ENCODE measurements at regions not wholly inside any gene's neighbourhood (a gene's known extent, or its start where the extent isn't known, plus 50 kb on each side); places are given as distances from the start of the nearest gene placed in this dataset.

- peak; percentile 45 for DNase-seq (ENCODE audit: low spot score)
- BruUV-seq (replicated peaks), result no TSS peak
- intact Hi-C loops (cut with micrococcal nuclease; ENCODE audit: unreplicated experiment), result no loop called here
- ChIA-PET POLR2A (ENCODE audit: low non-redundant PET) (no interaction called here), CTCF (no interaction called here)
- TF ChIP-seq EZH2 (IDR thresholded peaks at IDR 0.05; ENCODE audit: borderline replicate concordance, low read depth, low read length, poor library complexity, severe bottlenecking), result no peak
- no peak for TF ChIP-seq CTCF (conservative IDR thresholded peaks at IDR 0.05; ENCODE audit: low read depth, low read length)
- H3K9me3 ChIP-seq (ENCODE audit: low read depth, low read length, poor library complexity, severe bottlenecking), result no peaks in the 10 kb centered on the region
- H3K4me1 ChIP-seq (ENCODE audit: insufficient read depth, low read length, poor library complexity, severe bottlenecking), result peaks cover 10% of the 10 kb centered on the region
- H3K27ac ChIP-seq (ENCODE audit: low read depth, low read length, poor library complexity, severe bottlenecking), result no peak overlapping the region
- H3K36me3 ChIP-seq (ENCODE audit: insufficient read depth, low read length, poor library complexity, severe bottlenecking), result no peaks in the 10 kb centered on the region
- no peak overlapping the region for H3K4me3 ChIP-seq (ENCODE audit: low read depth, low read length, poor library complexity, severe bottlenecking)
- no peaks in the 10 kb centered on the region for H3K27me3 ChIP-seq (replicated peaks; ENCODE audit: insufficient read depth, low read depth, low read length, poor library complexity)
Measured at GRCh38 chr13:85694992-85695391, 104.2 kb downstream of the SLITRK6 start.

- TF ChIP-seq CTCF (conservative IDR thresholded peaks at IDR 0.05; ENCODE audit: low read depth, low read length), result no peak
- TF ChIP-seq EZH2 (IDR thresholded peaks at IDR 0.05; ENCODE audit: borderline replicate concordance, low read depth, low read length, poor library complexity, severe bottlenecking), result no peak
- peak; percentile 46 for DNase-seq (ENCODE audit: low spot score)
- no peaks in the 10 kb centered on the region for H3K9me3 ChIP-seq (ENCODE audit: low read depth, low read length, poor library complexity, severe bottlenecking)
- ChIA-PET CTCF (no interaction called here), POLR2A (ENCODE audit: low non-redundant PET) (interaction anchor here (0.7 kb wide), 1 partner anchor 1038 kb away, joined by 4 read pairs; no protein-coding TSS in a partner anchor)
- H3K4me1 ChIP-seq (ENCODE audit: insufficient read depth, low read length, poor library complexity, severe bottlenecking), result peaks cover 10% of the 10 kb centered on the region
- H3K36me3 ChIP-seq (ENCODE audit: insufficient read depth, low read length, poor library complexity, severe bottlenecking), result no peaks in the 10 kb centered on the region
- BruUV-seq (replicated peaks), result no TSS peak
- no peak overlapping the region for H3K27ac ChIP-seq (ENCODE audit: low read depth, low read length, poor library complexity, severe bottlenecking)
- H3K27me3 ChIP-seq (replicated peaks; ENCODE audit: insufficient read depth, low read depth, low read length, poor library complexity), result no peaks in the 10 kb centered on the region
- intact Hi-C loops (cut with micrococcal nuclease; ENCODE audit: unreplicated experiment), result no loop called here
- no peak overlapping the region for H3K4me3 ChIP-seq (ENCODE audit: low read depth, low read length, poor library complexity, severe bottlenecking)
Measured at GRCh38 chr13:85693889-85694511, 105.2 kb downstream of the SLITRK6 start.

GRCh38 chr13:85690368-85690767 lies 108.9 kb downstream of the SLITRK6 start:
- no TSS peak for BruUV-seq (replicated peaks)
- Histone ChIP-seq H3K27ac (ENCODE audit: low read depth, low read length, poor library complexity, severe bottlenecking) (no peak overlapping the region), H3K27me3 (replicated peaks; ENCODE audit: insufficient read depth, low read depth, low read length, poor library complexity) (no peaks in the 10 kb centered on the region), H3K36me3 (ENCODE audit: insufficient read depth, low read length, poor library complexity, severe bottlenecking) (no peaks in the 10 kb centered on the region), H3K4me1 (ENCODE audit: insufficient read depth, low read length, poor library complexity, severe bottlenecking) (peaks cover 8% of the 10 kb centered on the region), H3K9me3 (ENCODE audit: low read depth, low read length, poor library complexity, severe bottlenecking) (no peaks in the 10 kb centered on the region), H3K4me3 (ENCODE audit: low read depth, low read length, poor library complexity, severe bottlenecking) (no peak overlapping the region)
- POLR2A ChIA-PET (ENCODE audit: low non-redundant PET), result no interaction called here
- TF ChIP-seq CTCF (conservative IDR thresholded peaks at IDR 0.05; ENCODE audit: low read depth, low read length) (no peak), EZH2 (IDR thresholded peaks at IDR 0.05; ENCODE audit: borderline replicate concordance, low read depth, low read length, poor library complexity, severe bottlenecking) (no peak)
- DNase-seq (ENCODE audit: low spot score), result no peak
- intact Hi-C loops (cut with micrococcal nuclease; ENCODE audit: unreplicated experiment), result no loop called here
- CTCF ChIA-PET, result no interaction called here
